Bronchial epithelial cell (primary cell): ENCODE measurements at regions not wholly inside any gene's neighbourhood (a gene's known extent, or its start where the extent isn't known, plus 50 kb on each side); places are given as distances from the start of the nearest gene placed in this dataset.
A peak's percentile ranks its signal among the peaks of the same experiment; 100 is the strongest.

ENCODE experiments used
- DNase-seq: peaks from one replicate; pipeline ENCODE4 v3.0.0-alpha.2; 2010; ENCODE audit warnings: low read depth
- FAIRE-seq: peaks from 2 replicates; lab custom pipeline; 2011; peaks lifted over from hg19 to GRCh38; lab: Jason Lieb, UNC
- H3K27me3 ChIP-seq: 2 replicates; pipeline ENCODE4 v1.5.1; 2011; ENCODE audit warnings: low read length; ENCODE audit not compliant: control insufficient read depth, insufficient read depth
- H3K36me3 ChIP-seq: 2 replicates; pipeline ENCODE4 v1.5.1; 2011; ENCODE audit warnings: low read length; ENCODE audit not compliant: control insufficient read depth, insufficient read depth
- H3K4me3 ChIP-seq: 2 replicates; pipeline ENCODE4 v1.5.1; 2011; ENCODE audit warnings: mild to moderate bottlenecking, low read depth, low read length, control low read depth
- CTCF ChIP-seq: IDR thresholded peaks from 2 replicates; pipeline ENCODE4 v1.5.1; 2011; ENCODE audit warnings: mild to moderate bottlenecking, moderate library complexity, low read length, control low read depth, inconsistent platforms; ENCODE audit not compliant: insufficient read depth, severe bottlenecking

GRCh38 chr5:124655921-124656511 lies 90.4 kb downstream of the ZNF608 start:
- no peak for FAIRE-seq
- H3K36me3 ChIP-seq = no peaks in the 10 kb centered on the region
- no peak for TF ChIP-seq CTCF
- peak; percentile 96 for DNase-seq
- no peak overlapping the region for H3K4me3 ChIP-seq
- no peaks in the 10 kb centered on the region for H3K27me3 ChIP-seq

GRCh38 chr5:124655251-124655917 lies 91.1 kb downstream of the ZNF608 start:
- Histone ChIP-seq H3K4me3 (no peak overlapping the region), H3K36me3 (no peaks in the 10 kb centered on the region), H3K27me3 (no peaks in the 10 kb centered on the region)
- DNase-seq = peak; percentile 85
- no peak for FAIRE-seq
- TF ChIP-seq CTCF = no peak

GRCh38 chr5:124654418-124654817 lies 92.0 kb downstream of the ZNF608 start:
- no peak for TF ChIP-seq CTCF
- H3K4me3 ChIP-seq = no peak overlapping the region
- no peaks in the 10 kb centered on the region for H3K36me3 ChIP-seq
- no peak for FAIRE-seq
- no peak for DNase-seq
- no peaks in the 10 kb centered on the region for H3K27me3 ChIP-seq

GRCh38 chr5:124653666-124654065 lies 92.8 kb downstream of the ZNF608 start:
- Histone ChIP-seq H3K36me3 (peaks cover 2% of the 10 kb centered on the region), H3K4me3 (no peak overlapping the region), H3K27me3 (no peaks in the 10 kb centered on the region)
- no peak for FAIRE-seq
- DNase-seq = no peak
- TF ChIP-seq CTCF = no peak

GRCh38 chr5:124652892-124653441 lies 93.5 kb downstream of the ZNF608 start:
- FAIRE-seq (no peak), DNase-seq (no peak)
- Histone ChIP-seq H3K4me3 (no peak overlapping the region), H3K36me3 (peaks cover 6% of the 10 kb centered on the region), H3K27me3 (no peaks in the 10 kb centered on the region)
- TF ChIP-seq CTCF = no peak
